GM12873 (cell line): ENCODE measurements at regions not wholly inside any gene's neighbourhood (a gene's known extent, or its start where the extent isn't known, plus 50 kb on each side); places are given as distances from the start of the nearest gene placed in this dataset.

Experiments used
- TF ChIP-seq, protein P1 (sequence below): IDR thresholded peaks from 2 replicates; pipeline ENCODE4 v1.5.1; 2012; ENCODE audit warnings: low read depth, mild to moderate bottlenecking, moderate library complexity, low read length, control low read depth; ENCODE audit not compliant: insufficient read depth; ENCODE audit errors: missing control alignments

DNA sequence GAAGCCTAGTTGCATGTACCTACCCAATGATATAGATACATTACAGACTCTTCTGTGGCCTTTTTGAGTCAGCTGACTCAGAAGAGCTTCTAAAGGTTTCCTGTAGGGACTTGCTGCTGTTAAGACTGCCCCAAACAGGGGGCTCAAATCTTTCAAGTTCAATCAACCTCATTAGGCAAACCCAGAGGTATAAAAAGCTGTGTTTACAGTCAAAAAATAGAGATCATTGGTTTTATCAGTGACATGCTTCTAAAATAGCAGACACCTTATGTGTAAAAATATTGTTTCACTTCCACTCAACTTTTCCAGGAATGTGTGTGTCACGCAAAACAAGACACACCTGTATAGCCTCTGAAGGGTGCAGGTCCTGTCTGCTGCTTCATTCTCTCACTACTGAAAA, 624.3 kb upstream of the FANCL start:
- TF ChIP-seq, protein P1, sequence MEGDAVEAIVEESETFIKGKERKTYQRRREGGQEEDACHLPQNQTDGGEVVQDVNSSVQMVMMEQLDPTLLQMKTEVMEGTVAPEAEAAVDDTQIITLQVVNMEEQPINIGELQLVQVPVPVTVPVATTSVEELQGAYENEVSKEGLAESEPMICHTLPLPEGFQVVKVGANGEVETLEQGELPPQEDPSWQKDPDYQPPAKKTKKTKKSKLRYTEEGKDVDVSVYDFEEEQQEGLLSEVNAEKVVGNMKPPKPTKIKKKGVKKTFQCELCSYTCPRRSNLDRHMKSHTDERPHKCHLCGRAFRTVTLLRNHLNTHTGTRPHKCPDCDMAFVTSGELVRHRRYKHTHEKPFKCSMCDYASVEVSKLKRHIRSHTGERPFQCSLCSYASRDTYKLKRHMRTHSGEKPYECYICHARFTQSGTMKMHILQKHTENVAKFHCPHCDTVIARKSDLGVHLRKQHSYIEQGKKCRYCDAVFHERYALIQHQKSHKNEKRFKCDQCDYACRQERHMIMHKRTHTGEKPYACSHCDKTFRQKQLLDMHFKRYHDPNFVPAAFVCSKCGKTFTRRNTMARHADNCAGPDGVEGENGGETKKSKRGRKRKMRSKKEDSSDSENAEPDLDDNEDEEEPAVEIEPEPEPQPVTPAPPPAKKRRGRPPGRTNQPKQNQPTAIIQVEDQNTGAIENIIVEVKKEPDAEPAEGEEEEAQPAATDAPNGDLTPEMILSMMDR = no peak

DNA sequence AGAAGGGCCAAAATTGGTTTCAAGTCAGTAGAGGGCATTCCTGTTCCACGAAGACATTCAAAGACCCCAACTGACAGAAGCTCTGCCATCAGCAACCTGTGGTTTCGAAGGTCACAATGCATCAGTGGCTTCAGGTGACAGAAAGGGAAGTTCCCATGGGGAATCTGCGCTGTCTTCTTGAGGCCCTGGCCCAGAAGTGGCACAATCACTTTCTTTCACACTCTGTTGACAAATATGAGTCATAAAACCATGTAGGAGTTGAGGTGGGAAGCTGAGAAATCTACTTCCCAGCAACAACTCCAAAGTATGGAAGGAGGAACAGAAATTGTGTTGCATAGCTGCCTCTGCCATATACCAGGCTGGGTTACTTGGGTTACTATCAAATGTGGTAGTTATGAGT, 621.1 kb upstream of the FANCL start:
- TF ChIP-seq, protein P1 = no peak

DNA sequence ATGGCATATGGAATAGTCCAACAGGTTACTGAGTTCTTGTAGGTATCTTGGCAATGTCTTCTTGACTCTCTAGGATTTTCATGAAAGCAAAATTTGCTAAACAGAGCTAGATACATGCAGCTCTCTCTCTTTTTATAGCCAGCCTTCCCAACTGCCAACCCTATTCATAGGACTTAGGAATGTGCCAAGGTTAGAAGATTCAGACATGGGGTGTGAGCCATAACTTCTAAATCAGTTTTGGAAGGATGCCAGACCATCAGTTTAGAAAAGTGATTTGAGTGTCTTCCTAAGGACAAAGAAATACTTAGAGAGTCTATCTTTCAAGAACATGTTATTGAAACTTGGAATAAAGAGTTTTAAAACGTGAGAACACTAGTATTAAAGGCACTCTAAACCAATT, 619.5 kb upstream of the FANCL start:
- TF ChIP-seq, protein P1 = no peak

DNA sequence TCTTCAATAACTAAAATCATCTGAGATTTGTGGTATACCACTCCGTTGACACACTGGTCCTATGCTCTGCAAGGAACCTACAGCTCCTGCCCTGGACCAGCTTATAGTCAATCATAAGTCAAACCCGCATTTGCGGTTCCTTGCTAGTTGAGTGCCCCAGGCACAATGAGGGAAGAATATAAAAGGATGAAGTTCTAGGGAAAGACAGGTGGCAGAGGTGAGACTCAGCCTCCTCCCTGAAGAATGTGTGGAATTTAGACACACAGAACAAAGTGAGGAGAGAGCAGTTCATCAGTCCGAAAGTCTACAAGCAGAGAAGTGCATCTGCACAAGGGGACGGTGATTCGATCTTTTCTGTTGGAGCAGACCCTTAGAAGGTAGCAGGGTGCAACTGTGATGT, 615.0 kb upstream of the FANCL start:
- TF ChIP-seq, protein P1 = no peak

DNA sequence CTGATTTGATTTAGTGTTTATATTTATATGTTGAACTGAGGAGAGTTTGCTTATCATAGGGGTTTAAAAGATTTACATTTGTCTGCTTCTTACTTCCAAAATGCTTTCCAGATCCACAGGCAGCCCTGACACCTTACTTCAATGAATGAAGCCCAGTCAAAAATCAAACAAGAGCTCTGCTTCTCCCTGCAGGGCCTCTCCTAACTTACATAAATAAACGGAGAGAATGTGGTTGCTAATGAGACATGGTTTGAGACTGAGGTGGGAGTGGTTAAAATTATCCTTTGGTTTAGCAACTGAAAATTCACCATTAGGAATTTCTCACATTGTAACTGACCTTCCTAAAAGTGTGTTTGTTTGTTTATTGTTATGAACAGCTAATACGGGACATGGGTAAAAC, 612.3 kb upstream of the FANCL start:
- TF ChIP-seq, protein P1 = no peak

- TF ChIP-seq, protein P1 = no peak
These were observed 611.8 kb upstream of the FANCL start for GRCh38 chr2:58852905-58853304.

GRCh38 chr2:58852243-58852642, 611.1 kb upstream of the FANCL start:
- TF ChIP-seq, protein P1 = no peak

DNA sequence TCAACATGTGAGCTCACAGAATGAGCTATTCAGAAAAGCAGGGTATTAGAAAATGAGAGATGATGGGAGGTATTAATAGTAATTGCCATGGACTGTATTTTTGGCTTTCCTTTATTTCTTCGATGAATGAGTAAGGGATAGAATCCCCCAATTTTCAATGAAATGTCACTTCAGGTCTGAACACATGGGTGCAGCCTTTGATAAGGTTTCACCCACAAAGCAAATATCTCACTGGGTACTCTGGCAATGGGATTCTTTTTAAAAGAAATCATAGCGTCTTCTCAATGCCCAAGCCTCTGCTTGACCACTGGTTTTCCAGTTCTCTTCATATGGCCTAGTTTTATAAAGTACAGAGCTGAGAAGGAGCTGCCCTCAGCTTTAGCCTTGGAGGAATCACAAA, 610.5 kb upstream of the FANCL start:
- TF ChIP-seq, protein P1 = no peak
